ENCODE measurements at regions not wholly inside any gene's neighbourhood (a gene's known extent, or its start where the extent isn't known, plus 50 kb on each side); places are given as distances from the start of the nearest gene placed in this dataset.
"Not testable (repeated sequence)": the region's sequence is repeated elsewhere in the genome, so short reads cannot be mapped to it uniquely, and the experiment has no call there.

- WGBS (ENCODE audit: insufficient coverage, insufficient read length): no CpG with 5 or more reads among the region's 1 CpG
- H3K36me3 ChIP-seq (ENCODE audit: control insufficient read depth, insufficient read depth, low read length); H3K9me3 ChIP-seq (ENCODE audit: control insufficient read depth, insufficient read depth, low read length); DNase-seq (ENCODE audit: low read depth, low spot score); H3K4me3 ChIP-seq (ENCODE audit: low read length); H3K27me3 ChIP-seq (ENCODE audit: control insufficient read depth, insufficient read depth, low read length); H3K27ac ChIP-seq (ENCODE audit: low read length); H3K4me1 ChIP-seq (ENCODE audit: control insufficient read depth, insufficient read depth, low read length): not testable (repeated sequence)
Measured at GRCh38 chr10:109809954-109810353, 113.4 kb downstream of the XPNPEP1 start.

- DNase-seq (ENCODE audit: low read depth, low spot score); H3K9me3 ChIP-seq (ENCODE audit: control insufficient read depth, insufficient read depth, low read length); H3K27ac ChIP-seq (ENCODE audit: low read length); H3K4me3 ChIP-seq (ENCODE audit: low read length); H3K4me1 ChIP-seq (ENCODE audit: control insufficient read depth, insufficient read depth, low read length); H3K36me3 ChIP-seq (ENCODE audit: control insufficient read depth, insufficient read depth, low read length); H3K27me3 ChIP-seq (ENCODE audit: control insufficient read depth, insufficient read depth, low read length): not testable (repeated sequence)
- no CpG with 5 or more reads among the region's 14 CpGs for WGBS (ENCODE audit: insufficient coverage, insufficient read length)
Measured at GRCh38 chr10:109801191-109801590, 122.1 kb downstream of the XPNPEP1 start.

DNA sequence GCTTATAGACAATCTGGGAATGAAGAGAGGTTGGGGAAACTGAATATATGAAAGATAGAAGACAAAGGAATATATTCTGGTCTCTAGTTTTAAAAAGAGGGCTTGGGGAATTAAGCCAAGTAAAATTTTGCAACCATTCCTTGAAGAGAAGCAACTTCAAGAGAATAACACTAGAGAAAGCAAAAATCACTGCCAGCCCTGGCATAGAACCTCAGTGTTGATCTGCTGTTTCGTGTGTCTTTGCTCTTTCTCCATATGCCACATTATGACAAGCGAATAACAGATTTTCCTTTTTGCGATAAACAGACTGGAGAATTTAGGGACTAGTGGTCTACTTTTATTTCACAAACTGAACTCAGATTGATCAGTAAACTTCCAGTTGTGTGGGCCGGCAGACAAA is 132.7 kb downstream of the XPNPEP1 start:
- Histone ChIP-seq H3K27me3 (ENCODE audit: control insufficient read depth, insufficient read depth, low read length) (no peaks in the 10 kb centered on the region), H3K9me3 (ENCODE audit: control insufficient read depth, insufficient read depth, low read length) (peaks cover 2% of the 10 kb centered on the region; the same call in 1 of the 2 replicates), H3K4me1 (ENCODE audit: control insufficient read depth, insufficient read depth, low read length) (no peaks in the 10 kb centered on the region), H3K4me3 (ENCODE audit: low read length) (no peak overlapping the region), H3K27ac (ENCODE audit: low read length) (no peak overlapping the region), H3K36me3 (ENCODE audit: control insufficient read depth, insufficient read depth, low read length) (no peaks in the 10 kb centered on the region)
- no peak for DNase-seq (ENCODE audit: low read depth, low spot score)
- WGBS (ENCODE audit: insufficient coverage, insufficient read length): no CpG with 5 or more reads among the region's 4 CpGs

GRCh38 chr10:109784236-109784635 is 139.1 kb downstream of the XPNPEP1 start:
- Histone ChIP-seq H3K27ac (ENCODE audit: low read length) (no peak overlapping the region), H3K4me3 (ENCODE audit: low read length) (no peak overlapping the region), H3K27me3 (ENCODE audit: control insufficient read depth, insufficient read depth, low read length) (no peaks in the 10 kb centered on the region), H3K9me3 (ENCODE audit: control insufficient read depth, insufficient read depth, low read length) (no peaks in the 10 kb centered on the region), H3K36me3 (ENCODE audit: control insufficient read depth, insufficient read depth, low read length) (no peaks in the 10 kb centered on the region), H3K4me1 (ENCODE audit: control insufficient read depth, insufficient read depth, low read length) (no peaks in the 10 kb centered on the region)
- DNase-seq (ENCODE audit: low read depth, low spot score): no peak
- no CpG with 5 or more reads among the region's 3 CpGs for WGBS (ENCODE audit: insufficient coverage, insufficient read length)

DNA sequence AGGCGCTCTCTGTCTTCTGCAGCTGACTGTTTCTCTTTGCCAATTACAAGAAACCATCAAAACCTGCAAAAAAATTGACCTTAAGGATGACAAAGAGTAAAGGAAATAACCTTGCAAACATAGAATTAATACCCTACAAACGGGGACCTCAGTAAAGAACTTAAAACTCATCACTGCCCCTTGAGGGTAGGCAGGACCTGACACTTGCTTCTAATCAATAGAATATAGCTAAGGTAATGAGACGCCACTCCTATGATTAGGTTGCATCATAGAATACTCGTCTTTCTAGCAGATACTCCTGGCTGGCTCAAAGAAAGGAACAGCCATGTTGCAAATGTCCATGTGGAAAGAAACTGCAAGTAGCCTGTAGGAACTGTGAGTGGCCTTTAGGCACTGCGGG is 140.0 kb downstream of the XPNPEP1 start:
- DNase-seq (ENCODE audit: low read depth, low spot score): no peak
- no peaks in the 10 kb centered on the region for H3K36me3 ChIP-seq (ENCODE audit: control insufficient read depth, insufficient read depth, low read length)
- no peaks in the 10 kb centered on the region for H3K4me1 ChIP-seq (ENCODE audit: control insufficient read depth, insufficient read depth, low read length)
- no peaks in the 10 kb centered on the region for H3K27me3 ChIP-seq (ENCODE audit: control insufficient read depth, insufficient read depth, low read length)
- H3K4me3 ChIP-seq (ENCODE audit: low read length): no peak overlapping the region
- no peaks in the 10 kb centered on the region for H3K9me3 ChIP-seq (ENCODE audit: control insufficient read depth, insufficient read depth, low read length)
- H3K27ac ChIP-seq (ENCODE audit: low read length): no peak overlapping the region
- no CpG with 5 or more reads among the region's 5 CpGs for WGBS (ENCODE audit: insufficient coverage, insufficient read length)

- Histone ChIP-seq H3K27me3 (ENCODE audit: control insufficient read depth, insufficient read depth, low read length) (no peaks in the 10 kb centered on the region), H3K4me1 (ENCODE audit: control insufficient read depth, insufficient read depth, low read length) (no peaks in the 10 kb centered on the region), H3K9me3 (ENCODE audit: control insufficient read depth, insufficient read depth, low read length) (no peaks in the 10 kb centered on the region), H3K4me3 (ENCODE audit: low read length) (no peak overlapping the region), H3K36me3 (ENCODE audit: control insufficient read depth, insufficient read depth, low read length) (no peaks in the 10 kb centered on the region), H3K27ac (ENCODE audit: low read length) (no peak overlapping the region)
- no peak for DNase-seq (ENCODE audit: low read depth, low spot score)
Measured at GRCh38 chr10:109780997-109781396, 142.3 kb downstream of the XPNPEP1 start.

DNA sequence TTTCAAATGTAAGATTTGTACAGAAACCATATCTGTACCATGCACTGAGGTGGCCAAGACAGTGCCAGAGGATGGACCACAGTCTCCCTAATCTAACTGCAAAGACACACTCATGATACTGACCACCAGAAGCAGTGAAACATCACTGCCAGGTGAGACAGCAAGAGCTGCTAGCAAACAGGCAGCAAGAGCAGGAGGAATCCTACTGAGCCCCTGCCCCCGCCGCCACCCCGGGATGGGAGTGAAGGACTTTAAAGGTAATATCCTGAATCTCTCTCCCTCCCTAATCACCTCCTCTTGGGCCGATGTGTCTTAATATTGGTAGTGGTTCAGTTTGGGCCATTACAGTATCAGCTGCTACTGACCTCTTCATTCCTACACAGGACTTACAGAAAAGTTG is 144.3 kb downstream of the XPNPEP1 start:
- no peak overlapping the region for H3K27ac ChIP-seq (ENCODE audit: low read length)
- no peaks in the 10 kb centered on the region for H3K27me3 ChIP-seq (ENCODE audit: control insufficient read depth, insufficient read depth, low read length)
- no peak for DNase-seq (ENCODE audit: low read depth, low spot score)
- H3K9me3 ChIP-seq (ENCODE audit: control insufficient read depth, insufficient read depth, low read length): no peaks in the 10 kb centered on the region
- WGBS (ENCODE audit: insufficient coverage, insufficient read length): no CpG with 5 or more reads among the region's 4 CpGs
- no peak overlapping the region for H3K4me3 ChIP-seq (ENCODE audit: low read length)
- no peaks in the 10 kb centered on the region for H3K36me3 ChIP-seq (ENCODE audit: control insufficient read depth, insufficient read depth, low read length)
- H3K4me1 ChIP-seq (ENCODE audit: control insufficient read depth, insufficient read depth, low read length): no peaks in the 10 kb centered on the region

GRCh38 chr10:109774121-109774440 is 149.2 kb downstream of the XPNPEP1 start:
- DNase-seq (ENCODE audit: low read depth, low spot score): no peak
- Histone ChIP-seq H3K9me3 (ENCODE audit: control insufficient read depth, insufficient read depth, low read length) (no peaks in the 10 kb centered on the region), H3K27ac (ENCODE audit: low read length) (no peak overlapping the region), H3K4me3 (ENCODE audit: low read length) (no peak overlapping the region), H3K4me1 (ENCODE audit: control insufficient read depth, insufficient read depth, low read length) (no peaks in the 10 kb centered on the region), H3K27me3 (ENCODE audit: control insufficient read depth, insufficient read depth, low read length) (no peaks in the 10 kb centered on the region), H3K36me3 (ENCODE audit: control insufficient read depth, insufficient read depth, low read length) (no peaks in the 10 kb centered on the region)
- WGBS (ENCODE audit: insufficient coverage, insufficient read length): no CpG with 5 or more reads among the region's 2 CpGs

- H3K27ac ChIP-seq (ENCODE audit: low read length): no peak overlapping the region
- no peaks in the 10 kb centered on the region for H3K36me3 ChIP-seq (ENCODE audit: control insufficient read depth, insufficient read depth, low read length)
- H3K27me3 ChIP-seq (ENCODE audit: control insufficient read depth, insufficient read depth, low read length): no peaks in the 10 kb centered on the region
- DNase-seq (ENCODE audit: low read depth, low spot score): no peak
- H3K4me3 ChIP-seq (ENCODE audit: low read length): no peak overlapping the region
- H3K4me1 ChIP-seq (ENCODE audit: control insufficient read depth, insufficient read depth, low read length): no peaks in the 10 kb centered on the region
- no peaks in the 10 kb centered on the region for H3K9me3 ChIP-seq (ENCODE audit: control insufficient read depth, insufficient read depth, low read length)
- WGBS (ENCODE audit: insufficient coverage, insufficient read length): no CpG with 5 or more reads among the region's 8 CpGs
Measured at GRCh38 chr10:109773288-109774120, 149.8 kb downstream of the XPNPEP1 start.

DNA sequence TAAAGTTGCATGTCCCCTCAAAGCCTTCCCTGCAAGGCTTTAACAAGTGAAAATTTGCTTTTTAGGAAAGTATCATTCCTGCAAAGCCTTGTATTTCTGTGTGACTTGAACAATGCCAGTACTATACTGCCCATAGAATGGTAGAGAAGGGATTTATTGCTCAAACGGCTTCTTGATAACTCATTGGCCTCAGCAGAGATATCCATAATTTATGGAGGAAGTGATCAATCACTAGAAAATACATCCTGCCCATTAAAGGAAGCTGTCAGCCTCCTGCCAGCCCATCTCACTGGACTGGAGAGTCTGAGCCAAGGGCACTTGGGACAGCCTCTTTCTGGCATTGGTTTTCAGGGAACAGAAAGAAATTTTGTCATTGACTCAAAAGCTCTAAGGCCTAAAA is 152.6 kb downstream of the XPNPEP1 start:
- Histone ChIP-seq H3K27ac (ENCODE audit: low read length) (no peak overlapping the region), H3K36me3 (ENCODE audit: control insufficient read depth, insufficient read depth, low read length) (no peaks in the 10 kb centered on the region), H3K9me3 (ENCODE audit: control insufficient read depth, insufficient read depth, low read length) (no peaks in the 10 kb centered on the region), H3K27me3 (ENCODE audit: control insufficient read depth, insufficient read depth, low read length) (no peaks in the 10 kb centered on the region), H3K4me1 (ENCODE audit: control insufficient read depth, insufficient read depth, low read length) (no peaks in the 10 kb centered on the region), H3K4me3 (ENCODE audit: low read length) (no peak overlapping the region)
- DNase-seq (ENCODE audit: low read depth, low spot score): no peak
- no CpG with 5 or more reads among the region's 1 CpG for WGBS (ENCODE audit: insufficient coverage, insufficient read length)

DNA sequence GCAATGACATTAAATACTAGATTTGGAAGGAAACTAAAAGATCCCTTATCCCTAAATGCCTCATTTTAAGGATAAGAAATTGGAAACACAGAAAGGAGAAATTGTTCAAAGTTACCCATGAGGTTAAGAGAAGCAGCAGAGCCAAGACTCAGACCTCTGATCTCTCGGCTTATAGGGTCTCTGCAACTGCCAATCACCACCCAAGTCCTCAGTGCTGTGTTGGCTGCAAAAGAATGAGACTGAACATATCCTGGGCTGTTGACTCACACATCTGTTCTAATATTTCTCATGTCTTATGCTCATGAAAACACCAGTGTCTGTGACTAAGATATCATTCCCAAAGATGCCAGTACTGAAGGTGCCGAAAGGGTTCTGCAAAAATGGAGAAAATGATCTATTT is 153.3 kb downstream of the XPNPEP1 start:
- Histone ChIP-seq H3K9me3 (ENCODE audit: control insufficient read depth, insufficient read depth, low read length) (no peaks in the 10 kb centered on the region), H3K27me3 (ENCODE audit: control insufficient read depth, insufficient read depth, low read length) (no peaks in the 10 kb centered on the region), H3K4me1 (ENCODE audit: control insufficient read depth, insufficient read depth, low read length) (no peaks in the 10 kb centered on the region), H3K4me3 (ENCODE audit: low read length) (no peak overlapping the region), H3K27ac (ENCODE audit: low read length) (no peak overlapping the region), H3K36me3 (ENCODE audit: control insufficient read depth, insufficient read depth, low read length) (no peaks in the 10 kb centered on the region)
- no peak for DNase-seq (ENCODE audit: low read depth, low spot score)
- no CpG with 5 or more reads among the region's 2 CpGs for WGBS (ENCODE audit: insufficient coverage, insufficient read length)
